Astrocyte (in vitro differentiated cells and primary cell): ENCODE measurements at regions not wholly inside any gene's neighbourhood (a gene's known extent, or its start where the extent isn't known, plus 50 kb on each side); places are given as distances from the start of the nearest gene placed in this dataset.

ENCODE experiments used
- DNase-seq: peaks from one replicate; pipeline ENCODE4 v3.0.0-alpha.2; 2010; ENCODE audit warnings: low read depth
- FAIRE-seq: peaks from 2 replicates; lab custom pipeline; 2011; peaks lifted over from hg19 to GRCh38; lab: Jason Lieb, UNC
- H2AFZ ChIP-seq: 2 replicates; pipeline ENCODE4 v1.6.0; 2012; ENCODE audit warnings: low read depth, low read length, inconsistent platforms
- H3K27ac ChIP-seq: 2 replicates; pipeline ENCODE4 v1.5.1; 2011; ENCODE audit warnings: low read depth, low read length, inconsistent platforms
- H3K27me3 ChIP-seq: 2 replicates; pipeline ENCODE4 v1.6.0; 2011; ENCODE audit warnings: low read length, inconsistent platforms; ENCODE audit not compliant: insufficient read depth
- H3K36me3 ChIP-seq: 2 replicates; pipeline ENCODE4 v1.5.1; 2011; ENCODE audit warnings: low read length, inconsistent platforms; ENCODE audit not compliant: insufficient read depth
- H3K4me1 ChIP-seq: 2 replicates; pipeline ENCODE4 v1.5.1; 2011; ENCODE audit warnings: low read length, inconsistent platforms; ENCODE audit not compliant: insufficient read depth
- H3K4me2 ChIP-seq: 2 replicates; pipeline ENCODE4 v1.6.0; 2012; ENCODE audit warnings: low read length, inconsistent platforms
- H3K4me3 ChIP-seq: 2 replicates; pipeline ENCODE4 v1.5.1; 2011; ENCODE audit warnings: low read depth, mild to moderate bottlenecking, low read length, inconsistent platforms; ENCODE audit not compliant: insufficient read depth
- H3K79me2 ChIP-seq: 2 replicates; pipeline ENCODE4 v1.6.0; 2012; ENCODE audit warnings: mild to moderate bottlenecking, low read length, inconsistent platforms; ENCODE audit not compliant: insufficient read depth
- H3K9ac ChIP-seq: 2 replicates; pipeline ENCODE4 v1.6.0; 2012; ENCODE audit warnings: mild to moderate bottlenecking, low read length, inconsistent platforms
- H3K9me3 ChIP-seq: 2 replicates; pipeline ENCODE4 v1.5.1; 2012; ENCODE audit warnings: low read depth, mild to moderate bottlenecking, low read length, inconsistent platforms; ENCODE audit not compliant: insufficient read depth
- H4K20me1 ChIP-seq: 2 replicates; pipeline ENCODE4 v1.6.0; 2012; ENCODE audit warnings: low read length, inconsistent platforms; ENCODE audit not compliant: insufficient read depth
- H3K27ac Mint-ChIP-seq: one replicate; pipeline ENCODE4 v1.8.0; 2021; ENCODE audit warnings: mild to moderate bottlenecking, mixed read lengths; ENCODE audit not compliant: unreplicated experiment
- H3K27me3 Mint-ChIP-seq: one replicate; pipeline ENCODE4 v1.8.0; 2021; ENCODE audit warnings: low read depth, mixed read lengths; ENCODE audit not compliant: unreplicated experiment
- H3K36me3 Mint-ChIP-seq: one replicate; pipeline ENCODE4 v1.8.0; 2021; ENCODE audit warnings: low read depth, mixed read lengths; ENCODE audit not compliant: unreplicated experiment
- H3K4me1 Mint-ChIP-seq: one replicate; pipeline ENCODE4 v1.8.0; 2021; ENCODE audit warnings: low read depth, mixed read lengths; ENCODE audit not compliant: unreplicated experiment
- H3K4me3 Mint-ChIP-seq: one replicate; pipeline ENCODE4 v1.8.0; 2021; ENCODE audit warnings: mild to moderate bottlenecking, moderate library complexity, mixed read lengths; ENCODE audit not compliant: unreplicated experiment
- H3K9me3 Mint-ChIP-seq: one replicate; pipeline ENCODE4 v1.8.0; 2021; ENCODE audit warnings: mild to moderate bottlenecking, mixed read lengths; ENCODE audit not compliant: unreplicated experiment
- EZH2 ChIP-seq: IDR thresholded peaks from 2 replicates; pipeline ENCODE4 v1.6.1; 2012; ENCODE audit warnings: mild to moderate bottlenecking, low read length, inconsistent platforms; ENCODE audit not compliant: insufficient read depth
- TF ChIP-seq, protein P1 (sequence below): IDR thresholded peaks from 2 replicates; pipeline ENCODE4 v1.5.1; 2011; ENCODE audit warnings: low read depth, mild to moderate bottlenecking, inconsistent platforms, low read length, moderate library complexity; ENCODE audit not compliant: insufficient read depth

GRCh38 chr2:7450188-7450832 is 533.1 kb downstream of the RNF144A start:
- peaks cover 8% of the 10 kb centered on the region for H3K4me1 Mint-ChIP-seq

GRCh38 chr2:7450833-7451190 is 533.6 kb downstream of the RNF144A start:
- H3K79me2 ChIP-seq, result no peaks in the 10 kb centered on the region
- H3K4me3 Mint-ChIP-seq, result no peak overlapping the region
- peaks cover 8% of the 10 kb centered on the region for H3K4me1 Mint-ChIP-seq
- H3K36me3 ChIP-seq, result no peaks in the 10 kb centered on the region
- no peaks in the 10 kb centered on the region for H3K36me3 Mint-ChIP-seq
- H4K20me1 ChIP-seq, result no peaks in the 10 kb centered on the region
- H3K4me1 ChIP-seq, result no peaks in the 10 kb centered on the region
- no peak overlapping the region for H3K27ac Mint-ChIP-seq
- H3K4me3 ChIP-seq, result no peak overlapping the region
- FAIRE-seq (no peak), DNase-seq (no peak)
- H3K9me3 Mint-ChIP-seq, result no peaks in the 10 kb centered on the region
- no peak for TF ChIP-seq EZH2
- TF ChIP-seq, protein P1, sequence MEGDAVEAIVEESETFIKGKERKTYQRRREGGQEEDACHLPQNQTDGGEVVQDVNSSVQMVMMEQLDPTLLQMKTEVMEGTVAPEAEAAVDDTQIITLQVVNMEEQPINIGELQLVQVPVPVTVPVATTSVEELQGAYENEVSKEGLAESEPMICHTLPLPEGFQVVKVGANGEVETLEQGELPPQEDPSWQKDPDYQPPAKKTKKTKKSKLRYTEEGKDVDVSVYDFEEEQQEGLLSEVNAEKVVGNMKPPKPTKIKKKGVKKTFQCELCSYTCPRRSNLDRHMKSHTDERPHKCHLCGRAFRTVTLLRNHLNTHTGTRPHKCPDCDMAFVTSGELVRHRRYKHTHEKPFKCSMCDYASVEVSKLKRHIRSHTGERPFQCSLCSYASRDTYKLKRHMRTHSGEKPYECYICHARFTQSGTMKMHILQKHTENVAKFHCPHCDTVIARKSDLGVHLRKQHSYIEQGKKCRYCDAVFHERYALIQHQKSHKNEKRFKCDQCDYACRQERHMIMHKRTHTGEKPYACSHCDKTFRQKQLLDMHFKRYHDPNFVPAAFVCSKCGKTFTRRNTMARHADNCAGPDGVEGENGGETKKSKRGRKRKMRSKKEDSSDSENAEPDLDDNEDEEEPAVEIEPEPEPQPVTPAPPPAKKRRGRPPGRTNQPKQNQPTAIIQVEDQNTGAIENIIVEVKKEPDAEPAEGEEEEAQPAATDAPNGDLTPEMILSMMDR, result no peak
- H3K9ac ChIP-seq, result no peak overlapping the region
- no peak overlapping the region for H3K27ac ChIP-seq
- no peak overlapping the region for H3K4me2 ChIP-seq
- no peaks in the 10 kb centered on the region for H3K27me3 ChIP-seq
- no peaks in the 10 kb centered on the region for H3K27me3 Mint-ChIP-seq
- H2AFZ ChIP-seq, result no peak overlapping the region
- no peaks in the 10 kb centered on the region for H3K9me3 ChIP-seq

More at GRCh38 chr2:7450188-7450832, 533.1 kb downstream of the RNF144A start:
- FAIRE-seq (no peak), DNase-seq (no peak)
- Mint-ChIP-seq H3K36me3 (no peaks in the 10 kb centered on the region), H3K9me3 (no peaks in the 10 kb centered on the region), H3K27ac (no peak overlapping the region), H3K4me3 (no peak overlapping the region), H3K27me3 (no peaks in the 10 kb centered on the region)
- Histone ChIP-seq H3K4me3 (no peak overlapping the region), H3K27ac (no peak overlapping the region), H3K9ac (no peak overlapping the region), H3K27me3 (no peaks in the 10 kb centered on the region), H3K9me3 (no peaks in the 10 kb centered on the region), H3K79me2 (no peaks in the 10 kb centered on the region), H2AFZ (no peak overlapping the region), H3K4me2 (no peak overlapping the region), H3K4me1 (no peaks in the 10 kb centered on the region), H3K36me3 (no peaks in the 10 kb centered on the region), H4K20me1 (no peaks in the 10 kb centered on the region)
- TF ChIP-seq EZH2, result no peak
- TF ChIP-seq, protein P1, result no peak

- Histone ChIP-seq H3K27me3 (no peaks in the 10 kb centered on the region), H3K9ac (no peak overlapping the region), H3K4me1 (no peaks in the 10 kb centered on the region), H3K36me3 (no peaks in the 10 kb centered on the region), H3K9me3 (peaks cover 3% of the 10 kb centered on the region), H2AFZ (no peak overlapping the region), H3K27ac (no peak overlapping the region), H3K4me2 (no peak overlapping the region), H4K20me1 (no peaks in the 10 kb centered on the region), H3K4me3 (no peak overlapping the region), H3K79me2 (no peaks in the 10 kb centered on the region)
- DNase-seq (no peak), FAIRE-seq (no peak)
- no peak for TF ChIP-seq EZH2
- TF ChIP-seq, protein P1, result no peak
- Mint-ChIP-seq H3K4me1 (peaks cover 4% of the 10 kb centered on the region), H3K36me3 (no peaks in the 10 kb centered on the region), H3K27ac (no peak overlapping the region), H3K9me3 (no peaks in the 10 kb centered on the region), H3K4me3 (no peak overlapping the region), H3K27me3 (no peaks in the 10 kb centered on the region)
Measured at GRCh38 chr2:7452110-7452876, 535.1 kb downstream of the RNF144A start.
